SU-DHL-6 (cell line): ENCODE measurements at regions not wholly inside any gene's neighbourhood (a gene's known extent, or its start where the extent isn't known, plus 50 kb on each side); places are given as distances from the start of the nearest gene placed in this dataset.

Source experiments
- EZH2phosphoT487 ChIP-seq: fragments of 200-600 bp; sonication (generic), shearing (Covaris generic); conservative IDR thresholded peaks from 2 replicates; pipeline ENCODE4 v1.6.1; 2018; ENCODE audit warnings: mild to moderate bottlenecking, antibody characterized with exemption, low read length, moderate library complexity, mixed read lengths
- TF ChIP-seq, protein P1 (sequence below): fragments of 200-600 bp; sonication (generic); IDR thresholded peaks from one replicate; pipeline ENCODE4 v1.5.1; 2017; ENCODE audit warnings: antibody characterized with exemption, mild to moderate bottlenecking, low read length, moderate library complexity; ENCODE audit not compliant: insufficient read depth, poor library complexity, severe bottlenecking

GRCh38 chr21:35720208-35720731 lies 340.1 kb downstream of the SETD4 start:
- TF ChIP-seq, protein P1, sequence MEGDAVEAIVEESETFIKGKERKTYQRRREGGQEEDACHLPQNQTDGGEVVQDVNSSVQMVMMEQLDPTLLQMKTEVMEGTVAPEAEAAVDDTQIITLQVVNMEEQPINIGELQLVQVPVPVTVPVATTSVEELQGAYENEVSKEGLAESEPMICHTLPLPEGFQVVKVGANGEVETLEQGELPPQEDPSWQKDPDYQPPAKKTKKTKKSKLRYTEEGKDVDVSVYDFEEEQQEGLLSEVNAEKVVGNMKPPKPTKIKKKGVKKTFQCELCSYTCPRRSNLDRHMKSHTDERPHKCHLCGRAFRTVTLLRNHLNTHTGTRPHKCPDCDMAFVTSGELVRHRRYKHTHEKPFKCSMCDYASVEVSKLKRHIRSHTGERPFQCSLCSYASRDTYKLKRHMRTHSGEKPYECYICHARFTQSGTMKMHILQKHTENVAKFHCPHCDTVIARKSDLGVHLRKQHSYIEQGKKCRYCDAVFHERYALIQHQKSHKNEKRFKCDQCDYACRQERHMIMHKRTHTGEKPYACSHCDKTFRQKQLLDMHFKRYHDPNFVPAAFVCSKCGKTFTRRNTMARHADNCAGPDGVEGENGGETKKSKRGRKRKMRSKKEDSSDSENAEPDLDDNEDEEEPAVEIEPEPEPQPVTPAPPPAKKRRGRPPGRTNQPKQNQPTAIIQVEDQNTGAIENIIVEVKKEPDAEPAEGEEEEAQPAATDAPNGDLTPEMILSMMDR = no peak
- no peak for TF ChIP-seq EZH2phosphoT487
